ENCODE measurements at regions not wholly inside any gene's neighbourhood (a gene's known extent, or its start where the extent isn't known, plus 50 kb on each side); places are given as distances from the start of the nearest gene placed in this dataset.

DNA sequence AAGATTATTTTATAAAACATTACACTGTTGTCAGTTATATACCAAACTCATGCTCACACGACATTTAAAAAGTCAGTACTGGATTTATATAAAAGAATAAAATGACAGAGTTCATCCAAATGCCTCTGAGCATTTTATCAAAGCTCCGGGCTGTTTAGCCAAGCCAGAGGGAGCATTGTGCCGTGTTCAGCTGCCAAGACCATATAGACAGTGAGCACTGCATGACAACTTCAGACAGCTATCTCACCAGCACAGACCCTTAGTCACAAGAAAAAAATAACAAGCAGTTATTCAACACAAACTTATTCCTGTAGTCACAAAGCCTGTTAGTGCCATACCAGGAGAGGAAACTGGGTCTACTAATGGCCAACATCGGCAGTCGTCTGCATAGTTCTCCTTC, 88.0 kb upstream of the PBX1 start:
- DNase-seq, result no peak

DNA sequence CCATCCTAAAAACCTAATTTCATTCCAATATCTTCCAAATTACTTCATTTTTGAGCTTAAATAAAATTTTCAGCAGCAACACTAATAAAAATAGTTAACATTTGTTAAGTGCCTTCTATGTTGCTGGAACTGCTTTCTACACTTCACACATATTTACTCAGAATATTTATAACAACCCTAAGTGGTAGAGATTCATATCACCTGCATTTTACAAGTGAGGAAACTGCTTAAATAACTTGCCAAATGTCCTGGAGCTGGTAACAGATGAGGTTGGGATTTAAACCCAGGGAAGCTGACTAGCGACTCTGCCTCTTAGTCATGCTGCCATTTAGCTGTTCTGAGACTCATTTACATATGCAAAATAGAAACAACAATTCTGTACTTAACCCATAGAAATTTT, 86.1 kb upstream of the PBX1 start:
- DNase-seq, result no peak

DNA sequence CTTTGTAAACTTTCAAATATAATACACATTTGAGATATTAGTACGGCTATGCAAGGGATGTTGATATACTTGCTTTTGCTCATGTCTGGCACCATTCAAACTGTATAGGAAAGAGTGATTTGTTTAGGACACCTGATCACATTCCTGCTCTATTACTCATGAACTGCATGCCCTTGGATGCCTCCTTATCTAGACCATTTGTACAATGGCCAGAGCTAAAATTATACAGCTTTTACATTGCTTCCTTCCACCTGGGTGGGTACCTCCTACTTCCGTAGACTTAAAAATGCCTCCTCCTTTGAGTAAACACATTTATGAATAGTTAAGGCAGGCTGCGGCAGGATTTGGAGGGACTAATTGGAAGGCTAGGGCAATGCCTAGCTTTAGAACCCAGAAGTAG, 85.4 kb upstream of the PBX1 start:
- DNase-seq, result no peak

DNA sequence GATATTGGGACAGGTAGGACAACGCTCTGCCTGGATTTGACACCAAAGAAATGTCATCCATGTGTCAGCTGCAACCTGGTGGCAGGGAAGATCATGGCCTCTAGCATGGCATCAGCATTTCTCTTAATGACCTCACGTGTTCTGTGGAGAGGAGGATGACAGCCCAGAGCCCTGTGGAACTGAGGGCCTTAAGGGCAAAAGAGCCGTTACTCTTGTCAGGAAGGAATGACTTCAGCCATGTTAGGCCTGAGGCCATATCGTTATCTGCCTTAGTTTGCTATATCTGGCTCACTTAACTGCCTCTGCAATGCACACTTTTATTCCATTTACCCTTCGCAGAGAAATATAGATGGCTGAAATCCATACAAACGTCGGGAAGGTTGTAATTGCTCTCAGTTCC, 83.2 kb upstream of the PBX1 start:
- DNase-seq, result no peak

DNA sequence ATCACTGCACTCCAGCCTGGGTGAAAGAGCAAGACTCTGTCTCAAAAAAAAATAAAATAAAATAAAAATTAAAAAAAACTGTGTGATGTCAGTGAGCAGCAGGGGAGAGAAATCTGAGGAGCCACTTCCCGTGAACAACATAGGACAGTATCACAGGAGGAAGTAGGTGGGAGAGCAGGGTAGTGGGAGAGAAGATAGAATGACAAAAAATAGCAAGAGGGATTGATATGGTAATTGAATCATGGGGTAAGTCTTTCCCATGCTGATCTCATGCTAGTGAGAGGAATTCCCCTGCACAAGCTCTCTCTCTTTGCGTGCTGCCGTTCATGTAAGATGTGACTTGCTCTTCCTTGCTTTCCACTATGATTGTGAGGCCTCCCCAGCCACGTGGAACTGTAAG, 81.6 kb upstream of the PBX1 start:
- no peak for DNase-seq

DNA sequence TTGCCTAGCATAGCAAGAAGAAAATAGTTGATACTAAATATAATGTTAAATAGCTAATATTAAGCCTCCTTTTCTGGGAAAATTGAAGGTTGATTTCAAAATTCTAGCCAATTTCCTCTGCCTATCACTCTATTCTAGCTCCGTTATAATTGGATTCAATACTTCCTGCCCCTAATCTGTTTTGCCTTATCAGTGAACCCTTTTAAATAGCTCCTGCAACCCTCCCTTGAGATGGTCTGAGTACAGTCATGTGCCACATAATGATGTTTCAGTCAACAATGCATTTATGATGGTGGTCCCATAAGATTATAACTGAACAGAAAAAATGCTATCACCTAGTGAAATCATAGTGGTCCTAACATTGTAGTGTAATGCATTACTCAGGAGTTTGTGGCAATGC, 79.7 kb upstream of the PBX1 start:
- no peak for DNase-seq

DNA sequence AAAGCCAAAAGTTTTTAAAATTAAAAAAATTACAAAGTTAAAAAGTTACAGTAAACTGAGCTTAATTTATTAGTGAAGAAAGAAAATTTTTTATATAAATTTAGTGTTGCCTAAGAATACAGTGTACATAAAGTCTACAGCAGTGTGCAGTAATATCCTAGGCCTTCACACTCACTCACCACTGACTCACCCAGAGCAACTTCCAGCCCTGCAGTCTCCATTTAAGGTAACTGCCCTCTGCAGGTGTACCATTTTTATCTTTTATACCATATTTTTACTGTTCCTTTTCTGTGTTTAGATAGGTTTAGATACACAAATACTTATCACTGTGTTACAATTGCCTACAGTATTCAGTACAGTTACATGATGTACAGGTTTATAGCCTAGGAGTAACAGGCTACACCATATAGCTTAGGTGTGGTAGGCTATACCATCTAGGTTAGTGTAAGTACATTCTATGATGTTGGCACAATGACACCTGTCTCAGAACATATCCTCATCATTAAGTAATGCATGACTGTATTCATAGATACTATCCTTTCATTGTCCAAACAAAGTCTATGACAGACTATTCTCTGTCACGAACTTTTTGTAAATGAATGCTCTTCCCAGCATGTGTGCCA, 78.6 kb upstream of the PBX1 start:
- DNase-seq, result no peak

DNA sequence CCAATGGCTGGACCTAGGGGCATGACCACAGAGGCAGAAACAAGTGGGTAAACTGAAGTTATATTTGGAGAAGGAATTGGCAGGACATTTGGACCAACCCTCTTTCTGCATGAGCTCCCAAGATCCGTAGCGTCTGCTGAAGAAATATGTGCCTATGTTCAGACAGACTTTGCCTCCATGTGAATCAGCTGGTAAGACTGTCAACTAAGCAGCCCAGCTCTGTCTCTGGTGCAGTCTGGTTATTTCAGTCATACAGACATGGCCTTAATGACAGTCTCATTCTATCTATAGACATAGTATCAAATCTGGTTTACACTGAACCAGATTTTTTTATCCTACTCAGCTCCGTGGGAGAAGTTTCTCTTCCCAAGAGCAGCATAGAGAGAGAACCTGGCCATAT, 63.1 kb upstream of the PBX1 start:
- DNase-seq, result no peak

DNA sequence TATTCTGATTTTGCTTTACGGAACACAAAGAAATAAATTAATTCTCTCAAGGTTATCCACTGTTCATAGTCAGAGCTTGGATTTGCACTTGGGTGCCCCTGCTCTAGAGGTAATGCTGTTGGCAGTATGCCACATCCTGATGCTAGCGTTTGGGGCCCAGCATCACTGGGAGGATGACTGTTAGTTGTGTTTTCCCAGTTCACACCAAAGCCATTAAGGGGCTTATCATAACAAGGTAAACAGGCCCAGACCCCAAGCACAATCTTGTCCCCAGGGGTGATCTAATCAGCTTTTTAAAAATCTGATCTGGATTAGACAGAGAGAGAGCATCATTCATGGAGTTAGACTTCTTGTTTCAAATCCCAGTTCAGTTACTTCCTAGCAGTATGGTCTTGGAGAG, 60.2 kb upstream of the PBX1 start:
- no peak for DNase-seq

DNA sequence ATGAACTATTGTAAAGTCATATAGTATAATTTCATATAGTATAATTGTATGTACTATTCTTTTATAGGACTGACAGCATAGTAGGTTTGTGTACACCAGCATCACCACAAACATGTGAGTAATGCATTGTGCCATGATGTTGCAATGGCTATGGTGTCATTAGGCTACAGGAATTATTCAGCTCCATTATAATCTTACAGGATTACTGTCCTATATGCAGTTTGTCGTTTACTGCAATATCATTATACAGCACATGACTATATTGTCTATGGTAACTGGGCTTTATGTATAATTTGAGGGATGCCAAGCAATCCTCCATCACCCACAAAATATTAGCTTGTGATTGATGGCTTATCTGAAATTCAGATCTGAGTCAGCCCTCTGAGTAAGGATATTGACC, 54.2 kb upstream of the PBX1 start:
- DNase-seq, result no peak

All from NCI-H2227 treated with DMSO at 0.1 percent for 48 hours (cell line).